Endothelial cell (in vitro differentiated cells): ENCODE measurements at regions not wholly inside any gene's neighbourhood (a gene's known extent, or its start where the extent isn't known, plus 50 kb on each side); places are given as distances from the start of the nearest gene placed in this dataset.

Source experiments
- DNase-seq: peaks from one replicate; pipeline ENCODE4 v3.0.0; 2021; ENCODE audit warnings: low spot score
- H3K27ac Mint-ChIP-seq: one replicate; pipeline ENCODE4 v1.8.0; 2021; ENCODE audit warnings: mixed read lengths, inconsistent platforms; ENCODE audit not compliant: unreplicated experiment
- H3K27me3 Mint-ChIP-seq: one replicate; pipeline ENCODE4 v1.8.0; 2021; ENCODE audit warnings: mild to moderate bottlenecking, moderate library complexity, mixed read lengths, inconsistent platforms; ENCODE audit not compliant: unreplicated experiment
- H3K36me3 Mint-ChIP-seq: one replicate; pipeline ENCODE4 v1.8.0; 2021; ENCODE audit warnings: mild to moderate bottlenecking, low read depth, mixed read lengths, inconsistent platforms; ENCODE audit not compliant: unreplicated experiment
- H3K4me1 Mint-ChIP-seq: one replicate; pipeline ENCODE4 v1.8.0; 2021; ENCODE audit warnings: mild to moderate bottlenecking, mixed read lengths, inconsistent platforms; ENCODE audit not compliant: unreplicated experiment
- H3K4me3 Mint-ChIP-seq: one replicate; pipeline ENCODE4 v1.8.0; 2021; ENCODE audit warnings: mild to moderate bottlenecking, mixed read lengths, inconsistent platforms; ENCODE audit not compliant: unreplicated experiment
- H3K9me3 Mint-ChIP-seq: one replicate; pipeline ENCODE4 v1.8.0; 2021; ENCODE audit warnings: mixed read lengths, inconsistent platforms; ENCODE audit not compliant: unreplicated experiment
- CTCF ChIP-seq: fragments of 200-600 bp; sonication (generic); IDR thresholded peaks from one replicate; pipeline ENCODE4 v1.5.0; 2021; ENCODE audit warnings: antibody characterized with exemption; ENCODE audit not compliant: unreplicated experiment

GRCh38 chr9:100852088-100852487, 176.4 kb upstream of the PLPPR1 start:
- Mint-ChIP-seq H3K27ac (no peak overlapping the region), H3K4me1 (no peaks in the 10 kb centered on the region), H3K9me3 (no peaks in the 10 kb centered on the region), H3K36me3 (no peaks in the 10 kb centered on the region), H3K4me3 (no peak overlapping the region), H3K27me3 (no peaks in the 10 kb centered on the region)
- TF ChIP-seq CTCF: no peak
- no peak for DNase-seq

GRCh38 chr9:100856238-100856637, 172.3 kb upstream of the PLPPR1 start:
- Mint-ChIP-seq H3K27ac (no peak overlapping the region), H3K36me3 (no peaks in the 10 kb centered on the region), H3K4me3 (no peak overlapping the region), H3K4me1 (no peaks in the 10 kb centered on the region), H3K27me3 (no peaks in the 10 kb centered on the region), H3K9me3 (no peaks in the 10 kb centered on the region)
- DNase-seq: no peak
- no peak for TF ChIP-seq CTCF

GRCh38 chr9:100865111-100865510, 163.4 kb upstream of the PLPPR1 start:
- DNase-seq: no peak
- Mint-ChIP-seq H3K4me3 (no peak overlapping the region), H3K27me3 (peaks cover 3% of the 10 kb centered on the region), H3K9me3 (no peaks in the 10 kb centered on the region), H3K36me3 (no peaks in the 10 kb centered on the region), H3K27ac (no peak overlapping the region), H3K4me1 (no peaks in the 10 kb centered on the region)
- TF ChIP-seq CTCF: no peak

- Mint-ChIP-seq H3K27ac (no peak overlapping the region), H3K4me1 (no peaks in the 10 kb centered on the region), H3K4me3 (no peak overlapping the region), H3K27me3 (peaks cover 3% of the 10 kb centered on the region), H3K36me3 (no peaks in the 10 kb centered on the region), H3K9me3 (no peaks in the 10 kb centered on the region)
- TF ChIP-seq CTCF: no peak
- DNase-seq: no peak
Observed at GRCh38 chr9:100865648-100866047, 162.9 kb upstream of the PLPPR1 start.

GRCh38 chr9:100869326-100869725, 159.2 kb upstream of the PLPPR1 start:
- Mint-ChIP-seq H3K4me1 (no peaks in the 10 kb centered on the region), H3K27me3 (peaks cover 3% of the 10 kb centered on the region), H3K9me3 (no peaks in the 10 kb centered on the region), H3K36me3 (no peaks in the 10 kb centered on the region), H3K27ac (no peak overlapping the region), H3K4me3 (no peak overlapping the region)
- DNase-seq: no peak
- TF ChIP-seq CTCF: no peak
